H1 (cell line): ENCODE measurements at regions not wholly inside any gene's neighbourhood (a gene's known extent, or its start where the extent isn't known, plus 50 kb on each side); places are given as distances from the start of the nearest gene placed in this dataset.

ENCODE experiments used
- BRCA1 ChIP-seq: IDR thresholded peaks from 2 replicates; pipeline ENCODE4 v1.6.1; 2012; ENCODE audit warnings: low read depth, low read length, improper control_type of control experiment
- CEBPB ChIP-seq: IDR thresholded peaks from 2 replicates; pipeline ENCODE4 v1.6.1; 2012; ENCODE audit warnings: low read depth, low read length
- CHD7 ChIP-seq: fragments of 300-600 bp; sonication (generic); IDR thresholded peaks from 2 replicates; pipeline ENCODE4 v1.7.1; 2012; ENCODE audit warnings: low read length, moderate library complexity, mild to moderate bottlenecking, inconsistent platforms; ENCODE audit not compliant: insufficient replicate concordance
- SAP30 ChIP-seq: fragments of 300-600 bp; sonication (generic); IDR thresholded peaks from 2 replicates; pipeline ENCODE4 v1.7.1; 2012; ENCODE audit warnings: low read length, moderate library complexity, mild to moderate bottlenecking, inconsistent platforms; ENCODE audit not compliant: insufficient read depth, insufficient replicate concordance

- TF ChIP-seq CEBPB (no peak), BRCA1 (no peak; the same call in 1 of the 2 replicates), SAP30 (no peak), CHD7 (peak; percentile 23)
These were observed 80.4 kb upstream of the BTN3A2 start (continued) for GRCh38 chr6:26284537-26285142.
